GM18870 (cell line): ENCODE measurements at regions not wholly inside any gene's neighbourhood (a gene's known extent, or its start where the extent isn't known, plus 50 kb on each side); places are given as distances from the start of the nearest gene placed in this dataset.

ENCODE experiments used
- ATAC-seq: cut with Tn5 transposase; IDR thresholded peaks from one replicate; pipeline ENCODE4 v1.9.1; 2021; ENCODE audit warnings: moderate library complexity; ENCODE audit not compliant: unreplicated experiment

DNA sequence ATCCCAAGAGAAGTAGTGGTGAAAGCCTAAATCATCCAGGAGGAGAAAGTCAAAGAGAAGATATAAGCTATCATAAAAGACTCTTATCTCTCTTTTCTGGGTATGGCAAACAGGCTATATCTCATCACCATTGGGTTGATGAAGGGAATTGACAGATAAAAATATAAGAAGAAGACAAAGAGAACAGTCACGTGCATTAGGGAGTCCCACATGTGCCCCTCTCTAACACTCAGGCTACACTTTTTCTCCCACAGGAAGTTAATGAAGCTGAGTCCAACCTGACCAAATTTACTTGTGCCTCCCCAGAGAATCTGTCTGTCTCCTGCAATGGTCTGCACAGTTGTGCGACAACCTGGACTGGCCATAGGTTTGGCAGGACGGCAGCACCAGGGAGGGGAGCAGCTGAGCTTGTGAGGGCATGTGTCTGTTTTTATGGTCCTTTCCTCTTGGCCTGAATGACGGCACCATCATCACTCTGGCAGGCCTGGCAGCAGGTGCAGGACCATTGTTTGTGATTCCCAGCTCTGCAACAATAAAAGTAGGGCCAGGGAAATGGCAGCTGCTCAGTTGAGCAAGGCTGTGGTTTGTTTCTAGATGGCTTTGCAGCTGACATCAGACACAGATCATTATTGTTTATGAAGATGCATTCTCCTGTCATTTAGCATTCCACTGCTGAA, 144.5 kb upstream of the MCHR2 start:
- ATAC-seq: no peak

DNA sequence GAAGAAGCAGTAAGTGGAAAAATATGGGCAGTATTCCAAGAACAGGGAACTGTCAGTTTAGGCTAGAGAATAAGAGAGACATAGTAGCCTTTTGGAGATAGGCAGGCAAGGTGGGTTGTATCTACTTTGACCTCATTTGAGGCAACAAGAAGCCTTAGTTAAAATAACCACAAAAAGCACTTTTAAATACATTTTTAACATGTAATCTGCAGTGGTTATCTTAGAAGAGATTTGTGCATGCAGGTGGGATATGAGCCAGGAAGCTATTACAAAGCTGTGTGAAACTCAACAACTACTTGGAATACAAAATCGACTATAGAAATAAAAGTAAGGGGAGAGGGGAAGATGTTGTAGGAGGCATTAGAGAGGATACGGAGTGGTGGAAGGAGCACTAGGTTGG, 143.7 kb upstream of the MCHR2 start:
- ATAC-seq: no peak

DNA sequence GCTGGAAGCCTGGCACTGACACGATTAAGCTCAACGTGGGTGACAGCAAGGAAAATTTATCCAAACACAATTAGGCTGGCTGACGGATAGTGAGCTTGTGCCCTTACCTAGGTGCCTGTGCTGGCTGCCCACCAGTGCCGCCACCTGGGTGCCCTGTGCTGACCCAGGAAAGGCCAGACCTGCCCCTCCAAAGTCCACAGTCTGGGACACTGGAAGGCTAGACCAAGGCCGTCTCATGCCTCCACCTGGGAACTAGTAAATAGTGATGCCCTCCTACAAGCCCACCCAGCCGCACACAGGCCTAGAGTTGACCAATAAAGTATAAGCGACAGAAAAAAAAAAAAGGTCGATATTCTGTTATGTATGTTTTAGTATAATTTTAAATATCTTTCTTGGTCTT, 142.6 kb upstream of the MCHR2 start:
- no peak for ATAC-seq

DNA sequence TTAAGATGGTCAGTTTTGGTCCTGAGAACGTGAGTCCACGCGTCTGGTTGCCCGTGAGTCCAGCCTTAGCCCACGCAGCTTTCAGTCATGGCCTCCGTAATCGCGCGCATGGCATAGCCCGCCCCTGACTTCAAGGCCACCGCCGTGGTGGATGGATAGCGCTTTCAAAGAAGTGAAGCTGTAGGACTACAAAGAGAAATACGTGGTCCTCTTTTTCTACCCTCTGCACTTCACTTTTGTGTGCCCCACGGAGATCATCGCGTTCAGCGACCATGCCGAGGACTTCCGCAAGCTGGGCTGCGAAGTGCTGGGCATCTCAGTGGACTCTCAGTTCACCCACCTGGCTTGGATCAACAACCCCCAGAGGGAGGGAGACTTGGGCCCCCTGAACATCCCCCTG, 142.0 kb upstream of the MCHR2 start:
- no peak for ATAC-seq

DNA sequence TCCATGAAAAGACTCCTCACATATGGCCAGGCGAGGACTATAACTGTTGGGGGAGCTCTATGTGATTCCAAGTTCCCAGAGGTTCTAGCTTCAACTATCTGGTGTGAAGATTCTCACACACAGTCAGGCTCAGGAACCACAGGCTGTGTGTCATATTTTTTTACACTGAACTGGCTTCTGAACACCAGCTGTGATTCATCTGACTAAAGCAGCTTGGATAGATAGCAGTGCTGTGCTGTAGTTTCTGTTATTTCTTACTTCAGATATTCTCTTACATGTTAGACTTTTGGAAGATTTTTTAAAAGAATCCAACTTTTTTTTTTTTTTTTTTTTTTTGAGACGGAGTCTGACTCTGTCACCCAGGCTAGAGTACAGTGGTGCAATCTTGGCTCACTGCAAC, 140.7 kb upstream of the MCHR2 start:
- ATAC-seq: no peak

DNA sequence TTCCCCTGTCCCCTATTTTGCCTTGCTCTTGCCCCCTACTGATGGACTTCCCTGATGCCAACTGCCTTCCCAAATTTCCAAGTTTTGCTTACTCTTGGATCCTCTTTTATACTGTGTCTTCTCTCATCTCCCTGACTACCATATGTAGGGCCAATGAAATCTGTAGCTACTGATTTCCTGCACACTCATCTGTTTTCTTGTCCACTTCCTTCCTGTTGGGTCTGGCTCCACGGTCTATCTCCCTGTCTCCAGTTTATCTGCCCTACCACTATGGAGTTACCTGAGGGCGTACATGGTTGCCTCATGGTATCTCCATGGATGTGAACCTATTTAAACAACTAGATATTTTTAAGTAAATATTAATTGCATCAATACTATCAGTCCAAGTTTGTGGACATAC, 140.3 kb upstream of the MCHR2 start:
- ATAC-seq: no peak

DNA sequence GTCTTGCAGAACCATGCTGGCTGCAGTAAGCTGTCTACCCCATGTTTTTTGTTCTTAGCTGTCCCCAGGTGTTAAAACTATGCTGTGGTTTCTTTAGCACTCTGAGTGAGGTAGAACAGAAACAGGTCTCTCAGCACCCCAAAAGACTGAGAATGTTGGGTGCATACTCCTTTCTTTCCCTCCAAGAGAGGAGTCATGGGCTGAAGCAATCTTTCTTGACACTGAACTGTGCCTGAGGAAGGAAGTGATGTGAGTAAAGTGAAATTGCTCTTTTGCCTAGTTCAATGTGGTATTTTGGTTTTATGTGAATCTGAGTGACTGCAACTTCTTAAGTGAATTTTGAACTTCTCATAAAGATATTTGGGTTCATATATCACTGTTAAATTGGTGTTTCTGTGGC, 138.0 kb upstream of the MCHR2 start:
- no peak for ATAC-seq

DNA sequence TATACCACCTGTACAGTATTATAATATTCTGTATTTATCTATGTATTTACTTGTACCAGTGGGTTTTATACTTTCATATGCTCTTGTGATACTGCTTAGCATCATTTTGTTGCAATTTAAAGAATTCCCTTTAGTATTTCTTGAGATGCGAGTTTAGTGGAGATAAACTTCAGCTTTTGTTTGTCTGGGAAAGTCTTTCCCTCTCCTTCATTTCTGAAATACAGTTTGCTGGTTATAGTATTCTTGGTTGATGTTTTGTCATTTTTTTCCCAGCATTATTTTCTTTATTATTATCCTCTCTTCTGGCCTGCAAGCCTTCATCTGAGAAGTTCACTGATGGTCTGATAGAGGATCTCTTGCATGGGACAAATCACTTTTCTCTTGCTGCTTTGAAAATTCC, 136.6 kb upstream of the MCHR2 start:
- no peak for ATAC-seq

DNA sequence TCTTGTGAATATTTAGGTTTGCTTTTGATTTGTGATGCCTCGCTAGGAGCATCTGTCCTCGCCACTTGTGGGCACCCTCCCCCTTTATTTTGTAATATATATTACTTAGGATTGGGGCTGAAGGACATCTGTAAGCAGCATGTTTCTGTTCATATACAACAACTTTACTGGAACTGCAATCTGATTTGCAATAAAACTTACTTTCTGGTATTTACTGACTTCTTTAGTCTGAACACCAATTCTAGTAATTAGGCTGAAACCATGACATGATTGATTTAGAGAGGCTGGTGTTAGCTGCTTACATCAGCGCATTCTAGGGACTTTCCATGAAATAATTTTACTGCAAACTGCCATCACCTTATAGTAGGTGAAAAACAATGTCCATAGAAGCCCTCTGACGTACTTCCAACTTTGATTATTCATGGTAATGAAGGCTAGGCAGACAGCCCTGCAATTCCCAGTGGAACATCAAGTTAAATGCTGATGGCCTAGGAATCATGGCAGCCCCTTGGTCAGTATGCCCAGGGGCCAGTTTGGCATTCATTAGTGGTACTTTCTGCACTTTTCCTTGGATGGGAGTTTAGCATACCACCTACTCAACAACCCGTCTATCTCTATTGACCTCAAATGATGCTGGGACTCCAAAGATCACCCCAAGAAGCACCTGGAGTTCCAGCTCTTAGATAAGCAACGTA, 132.9 kb upstream of the MCHR2 start:
- ATAC-seq: peak; percentile 83

DNA sequence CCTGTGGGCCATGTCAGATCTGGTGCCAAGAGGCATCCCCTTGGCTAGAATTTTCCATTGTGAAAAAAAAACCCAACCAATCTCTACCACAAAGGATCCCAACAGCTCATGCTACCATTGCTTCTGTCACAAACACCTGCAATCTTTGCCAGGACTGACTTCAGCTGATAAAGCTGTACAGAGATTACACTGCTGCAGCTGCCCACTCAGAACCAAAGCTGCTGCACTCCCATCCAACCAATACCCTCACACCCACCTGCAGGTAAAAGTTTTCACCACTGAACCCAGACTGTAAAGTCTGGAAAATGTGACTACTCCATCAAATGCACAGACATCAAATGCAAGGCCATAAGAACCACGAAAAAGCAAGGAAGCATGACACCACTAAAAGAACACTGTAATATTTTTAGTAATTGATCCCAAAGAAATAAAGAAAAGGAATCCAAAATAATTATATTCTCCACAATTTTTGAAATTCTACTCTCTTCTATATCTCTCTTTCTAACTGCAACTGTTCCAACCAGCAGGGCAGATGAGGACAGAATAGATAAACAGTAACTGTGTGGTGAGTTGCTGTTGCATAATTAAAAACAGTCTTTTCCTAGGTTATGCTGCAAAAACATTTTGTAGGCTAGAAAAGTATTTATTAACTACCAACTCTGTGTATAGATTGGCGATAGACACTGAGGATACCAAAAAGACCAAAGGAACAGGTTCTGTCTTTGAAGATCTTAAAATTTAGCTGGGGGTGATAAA, 128.0 kb upstream of the MCHR2 start:
- no peak for ATAC-seq

DNA sequence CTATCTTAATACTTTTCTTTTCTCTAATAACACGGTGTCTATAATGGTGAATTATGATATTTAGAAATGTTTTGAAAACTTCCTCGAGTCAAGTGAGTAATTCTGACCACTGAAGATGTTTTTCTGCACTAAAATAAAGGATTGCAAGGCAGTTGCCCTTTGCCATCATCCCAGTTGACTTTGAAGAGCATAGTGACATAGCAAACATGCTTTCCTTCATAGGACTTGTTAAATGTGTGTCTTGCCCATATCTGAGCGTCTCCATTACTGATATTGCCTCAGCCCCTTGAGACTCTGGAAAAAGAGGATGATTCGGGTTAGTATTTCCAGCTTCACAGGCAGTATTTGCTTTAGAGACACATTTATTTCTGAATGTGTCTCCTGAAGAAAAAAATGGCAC, 125.2 kb upstream of the MCHR2 start:
- no peak for ATAC-seq

DNA sequence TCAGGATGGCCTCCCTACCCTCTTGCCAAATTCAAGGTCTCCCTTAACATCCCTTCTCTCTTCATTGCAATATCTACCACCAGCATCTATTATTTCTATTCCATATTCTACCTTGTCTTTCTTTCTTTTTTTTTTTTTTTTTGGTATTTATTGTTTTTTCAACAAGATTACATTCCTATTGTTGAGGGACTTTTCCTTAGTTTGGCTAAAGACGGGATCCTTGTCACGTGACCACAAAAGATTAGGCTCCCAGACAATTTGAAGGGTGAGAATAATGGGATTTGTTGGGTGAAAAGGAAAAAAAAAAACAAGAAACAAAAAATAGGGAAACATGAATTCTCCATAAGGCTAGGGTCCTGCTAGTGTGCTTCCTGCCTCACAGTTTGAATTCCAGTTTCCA, 124.3 kb upstream of the MCHR2 start:
- ATAC-seq: no peak

DNA sequence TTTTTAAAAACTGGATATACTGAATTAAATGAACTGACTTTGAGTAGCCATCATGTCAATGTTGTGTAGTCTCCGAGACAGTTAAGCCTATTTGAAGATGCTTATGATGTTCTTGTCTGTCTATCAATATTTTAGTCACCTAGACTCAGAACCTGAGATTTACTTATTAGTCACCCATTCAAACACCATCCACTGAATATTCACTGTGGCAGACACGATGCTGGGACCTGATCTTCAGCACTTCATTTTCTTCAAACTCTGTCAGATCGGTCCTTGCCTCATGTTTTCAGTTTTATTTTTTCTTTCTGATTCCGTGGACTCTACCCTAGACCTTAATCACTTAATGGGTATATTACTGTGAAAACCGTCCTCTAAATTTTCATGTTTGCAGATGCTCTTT, 123.7 kb upstream of the MCHR2 start:
- ATAC-seq: no peak

DNA sequence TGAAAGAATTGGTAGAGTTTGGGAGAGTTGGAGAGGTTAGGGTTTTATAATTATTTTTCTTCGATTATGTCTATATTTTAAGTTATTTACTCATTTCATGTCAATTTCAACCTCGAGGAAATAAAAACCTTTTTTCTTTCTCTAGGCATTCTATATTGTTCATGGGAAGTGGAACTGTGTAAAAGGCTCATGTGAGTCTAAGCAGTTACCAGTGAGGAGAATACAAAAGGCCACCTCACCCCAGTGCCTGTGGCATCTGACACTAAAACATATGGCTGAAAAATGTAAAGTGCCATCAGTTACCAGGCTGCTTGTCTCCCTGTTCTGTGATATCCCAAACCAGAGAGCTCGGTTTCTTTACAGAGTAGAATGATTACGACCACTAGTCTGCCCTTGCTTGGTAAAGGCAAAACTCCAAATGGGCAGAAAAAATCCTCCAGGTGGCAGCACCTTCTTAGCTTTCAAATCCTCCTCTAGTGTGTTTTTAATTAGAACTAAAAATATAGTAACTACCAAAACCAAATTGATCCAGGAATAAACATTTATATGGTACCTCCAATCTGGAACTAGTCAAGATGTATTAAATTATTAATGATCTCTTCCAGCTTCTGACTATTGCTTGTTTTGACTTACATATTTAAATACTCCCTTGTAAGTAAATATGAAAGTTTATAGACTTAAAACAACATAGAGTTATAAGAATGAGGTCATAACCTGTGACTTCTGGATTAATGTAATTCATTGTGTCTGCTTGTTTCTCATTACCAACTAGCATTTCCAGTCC, 122.6 kb upstream of the MCHR2 start:
- ATAC-seq: peak; percentile 77

DNA sequence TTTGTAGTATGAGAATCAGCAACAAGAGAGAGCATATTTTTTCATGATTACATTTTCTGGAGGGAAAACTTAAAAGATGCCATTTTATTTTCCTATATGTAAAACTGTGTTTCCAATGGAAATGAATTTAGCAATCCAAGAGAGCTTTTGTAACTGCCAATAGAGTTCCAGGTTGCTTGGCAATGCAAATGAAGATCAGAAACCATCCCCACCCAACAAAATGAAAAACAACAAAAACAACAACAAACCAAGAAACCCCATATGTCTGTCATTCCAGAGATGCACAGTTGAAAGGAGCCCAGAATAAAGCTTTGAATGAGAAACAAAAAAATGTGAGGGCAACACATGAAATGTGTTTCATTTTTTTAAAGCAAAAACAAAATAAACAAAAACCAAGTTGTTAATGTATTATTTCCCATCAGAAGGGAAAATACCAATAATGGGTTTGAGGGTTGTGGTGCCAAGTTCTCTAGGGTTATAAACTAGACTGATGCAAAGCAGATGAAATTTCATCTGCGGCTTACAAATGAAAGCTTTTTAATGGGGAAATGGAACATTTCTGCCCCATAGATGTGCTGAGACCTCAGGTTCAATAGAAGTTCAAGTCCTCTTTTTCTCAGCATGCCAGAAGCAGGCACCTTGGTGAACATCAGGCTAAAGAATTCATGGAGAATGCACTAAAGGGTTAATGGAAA, 121.5 kb upstream of the MCHR2 start:
- no peak for ATAC-seq

DNA sequence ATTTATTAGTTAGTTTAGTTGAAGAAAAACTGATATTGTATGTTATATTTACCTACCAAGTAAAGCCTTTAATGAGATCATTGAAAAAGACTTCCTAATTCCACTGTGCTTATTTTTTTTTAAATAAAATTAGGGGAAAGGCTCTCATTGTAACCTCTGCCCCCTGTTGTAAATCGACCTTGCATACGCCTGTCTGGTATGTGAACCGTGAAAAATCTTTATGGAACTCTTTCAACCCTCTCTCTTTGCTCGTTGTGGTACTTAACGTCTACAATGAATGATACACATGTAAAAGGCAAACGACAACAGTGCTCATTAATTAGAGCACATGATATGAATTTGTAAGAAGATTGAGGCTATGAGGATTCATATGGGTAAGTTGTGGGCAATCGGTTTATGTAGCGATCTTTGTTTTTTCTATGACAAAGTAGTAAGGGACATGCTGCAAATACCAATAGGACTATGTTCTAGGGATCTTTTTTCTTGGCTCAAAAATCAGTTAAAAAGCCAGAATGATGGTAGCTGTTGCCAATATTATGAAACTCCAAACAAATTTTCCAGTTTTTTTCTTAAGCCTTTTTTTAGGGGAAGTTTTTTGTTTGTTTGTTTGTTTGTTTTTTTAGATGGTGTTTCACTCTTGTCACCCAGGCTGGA, 119.0 kb upstream of the MCHR2 start:
- ATAC-seq: no peak

DNA sequence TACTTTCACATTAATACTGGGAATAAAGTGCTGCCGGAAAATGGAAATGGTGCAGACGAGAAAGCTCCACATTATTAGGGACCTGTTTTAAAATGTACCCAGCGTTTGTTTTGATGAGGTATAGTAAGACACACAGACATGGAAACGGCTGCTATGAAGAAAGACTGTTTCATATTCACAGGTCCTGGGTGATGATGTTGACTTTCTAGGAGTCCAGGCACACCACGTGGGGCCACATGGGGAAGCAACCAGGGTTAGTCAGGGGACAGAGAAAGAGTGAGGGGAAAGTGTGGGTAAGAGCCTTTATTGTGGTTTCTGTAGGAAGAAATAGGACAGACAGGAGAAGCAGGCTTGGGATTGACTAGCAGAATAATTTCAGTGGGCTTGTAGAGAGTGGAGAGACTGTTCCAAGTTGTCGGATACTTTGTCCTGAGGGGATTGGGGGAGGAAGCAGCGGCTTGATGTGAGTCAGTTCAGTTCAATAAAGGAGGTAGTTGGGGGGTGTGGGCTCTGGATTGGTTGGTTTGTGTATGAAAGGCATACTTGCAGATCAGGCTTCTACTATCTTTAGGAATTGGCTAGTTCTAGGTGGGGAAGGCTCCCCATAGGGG, 112.0 kb upstream of the MCHR2 start:
- no peak for ATAC-seq

DNA sequence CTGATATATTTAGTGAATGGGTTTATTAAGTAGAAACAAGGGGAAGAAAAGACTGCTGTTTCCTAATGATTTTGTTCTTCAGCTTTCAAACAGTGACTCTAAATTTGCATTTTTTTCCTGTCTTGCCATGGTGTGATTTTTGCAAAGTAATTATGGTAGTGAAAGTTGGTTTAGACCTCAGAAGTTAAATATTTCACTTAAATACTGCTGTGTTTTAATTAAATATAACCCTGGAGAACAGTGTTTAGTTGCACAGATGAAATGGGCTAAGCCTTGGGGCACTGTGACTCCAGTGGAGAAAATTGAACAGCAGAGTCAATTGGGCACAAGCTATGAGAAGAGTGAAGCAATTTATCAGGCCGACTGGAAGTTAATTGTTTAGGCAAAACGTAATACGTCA, 111.1 kb upstream of the MCHR2 start:
- peak; percentile 65 for ATAC-seq

DNA sequence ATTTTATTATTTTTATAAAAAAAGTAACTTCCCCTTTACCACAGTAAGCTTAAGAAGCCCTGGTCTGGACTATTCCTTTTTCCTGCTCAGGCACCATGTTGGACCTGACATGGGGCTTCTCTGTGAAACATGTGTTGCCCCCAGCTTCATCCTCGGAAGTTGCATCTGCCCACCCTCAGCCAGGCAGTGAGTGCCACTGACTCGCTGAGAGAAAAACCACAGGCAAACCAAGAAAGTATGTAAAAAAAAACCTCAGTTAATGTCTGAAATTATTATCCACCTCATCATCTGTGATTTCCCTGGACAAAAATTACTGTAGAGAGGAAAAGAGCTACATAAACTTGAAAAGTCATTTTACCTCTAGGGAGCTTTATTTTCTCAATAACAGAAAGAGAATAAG, 109.9 kb upstream of the MCHR2 start:
- no peak for ATAC-seq

DNA sequence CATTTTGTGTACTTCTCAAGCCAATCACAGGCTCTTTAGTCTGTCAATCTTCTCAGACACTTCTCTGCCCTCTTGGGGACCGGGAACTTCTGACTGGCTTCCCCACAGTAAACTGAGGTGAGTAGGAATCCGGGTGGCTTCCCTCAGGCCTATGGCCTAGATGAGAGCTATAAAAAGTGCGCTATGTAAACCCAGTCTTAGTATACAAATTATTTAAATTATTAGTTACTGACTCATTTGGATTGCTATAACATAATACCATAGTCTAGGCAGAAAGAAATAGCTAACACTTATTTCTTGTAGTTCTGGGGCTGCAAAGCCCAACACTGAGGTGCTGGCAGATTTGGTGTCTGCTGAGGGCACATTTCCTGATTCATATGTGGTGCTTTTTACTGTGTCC, 109.2 kb upstream of the MCHR2 start:
- no peak for ATAC-seq
